DOHH2 (cell line): ENCODE measurements at regions not wholly inside any gene's neighbourhood (a gene's known extent, or its start where the extent isn't known, plus 50 kb on each side); places are given as distances from the start of the nearest gene placed in this dataset.

Source experiments
- H3F3A ChIP-seq: fragments of 200-600 bp; sonication (generic), shearing (Covaris generic); 2 replicates; pipeline ENCODE4 v1.6.0; 2016; ENCODE audit warnings: antibody characterized with exemption, mild to moderate bottlenecking; ENCODE audit not compliant: control insufficient read depth, insufficient read depth
- H3K27ac ChIP-seq: fragments of 200-600 bp; sonication (generic); 2 replicates; pipeline ENCODE4 v1.5.1; 2014; ENCODE audit warnings: low read depth, mild to moderate bottlenecking, low read length, moderate library complexity
- H3K27me3 ChIP-seq: fragments of 200-600 bp; sonication (generic); 2 replicates; pipeline ENCODE4 v1.6.1; 2014; ENCODE audit warnings: mild to moderate bottlenecking, low read length, mixed read lengths; ENCODE audit not compliant: control insufficient read depth
- H3K36me3 ChIP-seq: fragments of 200-600 bp; sonication (generic); 2 replicates; pipeline ENCODE4 v1.6.1; 2014; ENCODE audit warnings: mild to moderate bottlenecking, low read length, moderate library complexity, mixed read lengths; ENCODE audit not compliant: control insufficient read depth
- H3K4me1 ChIP-seq: fragments of 200-600 bp; sonication (generic); 2 replicates; pipeline ENCODE4 v1.6.1; 2014; ENCODE audit warnings: mild to moderate bottlenecking, low read length, mixed read lengths; ENCODE audit not compliant: control insufficient read depth
- H3K4me2 ChIP-seq: fragments of 200-600 bp; sonication (generic); 2 replicates; pipeline ENCODE4 v1.6.0; 2014; ENCODE audit warnings: mild to moderate bottlenecking, low read length, moderate library complexity
- H3K4me3 ChIP-seq: fragments of 200-600 bp; sonication (generic); 2 replicates; pipeline ENCODE4 v1.5.1; 2014; ENCODE audit warnings: mild to moderate bottlenecking, low read length, mixed read lengths
- H3K79me2 ChIP-seq: fragments of 200-600 bp; sonication (generic); 2 replicates; pipeline ENCODE4 v1.6.1; 2014; ENCODE audit warnings: mild to moderate bottlenecking, low read length, mixed read lengths; ENCODE audit not compliant: control insufficient read depth
- H3K9me2 ChIP-seq: fragments of 200-600 bp; sonication (generic); replicated peaks from 2 replicates; pipeline ENCODE4 v1.6.1; 2014; ENCODE audit warnings: mild to moderate bottlenecking, low read length, mixed read lengths; ENCODE audit not compliant: control insufficient read depth
- H3K9me3 ChIP-seq: fragments of 200-600 bp; sonication (generic); 2 replicates; pipeline ENCODE4 v1.6.1; 2014; ENCODE audit warnings: antibody characterized with exemption, low read length, mixed read lengths; ENCODE audit not compliant: control insufficient read depth, insufficient read depth
- H4K20me1 ChIP-seq: fragments of 200-600 bp; sonication (generic); 2 replicates; pipeline ENCODE4 v1.6.0; 2014; ENCODE audit warnings: low read depth, mild to moderate bottlenecking, antibody characterized with exemption, low read length, moderate library complexity; ENCODE audit not compliant: control insufficient read depth, insufficient read depth
- EZH2phosphoT487 ChIP-seq: fragments of 200-600 bp; sonication (generic); IDR thresholded peaks from 2 replicates; pipeline ENCODE4 v1.6.1; 2017; ENCODE audit warnings: borderline replicate concordance, mild to moderate bottlenecking, antibody characterized with exemption, low read length, moderate library complexity, mixed read lengths
- TF ChIP-seq, protein P1 (sequence below): fragments of 200-600 bp; sonication (generic); IDR thresholded peaks from one replicate; pipeline ENCODE4 v1.5.1; 2014; ENCODE audit warnings: antibody characterized with exemption, mild to moderate bottlenecking, low read depth, low read length; ENCODE audit not compliant: poor library complexity, severe bottlenecking

DNA sequence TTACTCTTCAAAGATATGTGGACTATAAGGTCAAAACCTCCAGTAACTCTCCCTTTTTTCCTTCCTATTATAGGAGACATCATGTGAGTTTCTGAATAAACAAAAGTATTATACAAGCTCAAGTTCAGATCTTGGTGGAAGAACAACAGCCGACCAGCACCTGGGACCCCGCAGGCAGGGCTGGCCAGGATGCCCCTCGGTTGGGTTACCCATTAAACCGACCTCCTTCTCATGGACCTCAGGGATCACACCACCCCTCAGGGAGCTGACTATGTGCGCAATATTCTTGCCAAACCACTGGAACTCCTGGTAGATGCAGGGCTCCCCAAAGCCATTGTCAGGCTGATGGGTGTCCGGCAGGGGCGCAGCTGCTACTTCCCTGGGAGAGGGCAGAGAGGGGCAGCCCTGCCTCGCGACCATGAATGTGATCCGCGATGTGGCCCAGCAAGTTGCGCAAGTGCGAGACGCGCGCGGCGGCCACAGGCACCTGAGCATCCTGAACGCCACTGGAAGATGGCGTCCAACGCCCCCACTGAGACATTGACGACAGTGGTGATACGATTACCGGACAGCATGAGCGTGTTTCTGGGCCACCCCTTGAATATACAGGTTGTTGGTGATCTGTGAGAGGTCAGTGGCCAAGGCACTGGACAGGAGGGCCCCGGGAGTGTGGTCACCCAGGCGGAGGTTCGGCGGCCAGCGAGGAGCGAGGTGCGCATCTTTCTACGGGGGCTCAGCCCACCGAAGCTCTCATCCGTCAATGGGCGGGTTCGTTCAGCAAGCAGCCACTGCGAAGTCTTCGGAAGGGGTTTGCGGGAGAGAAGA is 161.3 kb downstream of the IPMK start:
- no peaks in the 10 kb centered on the region for H3K36me3 ChIP-seq
- no peaks in the 10 kb centered on the region for H3K27me3 ChIP-seq
- H3K4me3 ChIP-seq = no peak overlapping the region
- H3K27ac ChIP-seq = no peak overlapping the region
- H3K4me2 ChIP-seq = no peak overlapping the region
- H4K20me1 ChIP-seq = no peaks in the 10 kb centered on the region
- no peaks in the 10 kb centered on the region for H3K9me3 ChIP-seq
- no peaks in the 10 kb centered on the region for H3K4me1 ChIP-seq
- no peaks in the 10 kb centered on the region for H3K79me2 ChIP-seq
- no peaks in the 10 kb centered on the region for H3K9me2 ChIP-seq
- TF ChIP-seq, protein P1, sequence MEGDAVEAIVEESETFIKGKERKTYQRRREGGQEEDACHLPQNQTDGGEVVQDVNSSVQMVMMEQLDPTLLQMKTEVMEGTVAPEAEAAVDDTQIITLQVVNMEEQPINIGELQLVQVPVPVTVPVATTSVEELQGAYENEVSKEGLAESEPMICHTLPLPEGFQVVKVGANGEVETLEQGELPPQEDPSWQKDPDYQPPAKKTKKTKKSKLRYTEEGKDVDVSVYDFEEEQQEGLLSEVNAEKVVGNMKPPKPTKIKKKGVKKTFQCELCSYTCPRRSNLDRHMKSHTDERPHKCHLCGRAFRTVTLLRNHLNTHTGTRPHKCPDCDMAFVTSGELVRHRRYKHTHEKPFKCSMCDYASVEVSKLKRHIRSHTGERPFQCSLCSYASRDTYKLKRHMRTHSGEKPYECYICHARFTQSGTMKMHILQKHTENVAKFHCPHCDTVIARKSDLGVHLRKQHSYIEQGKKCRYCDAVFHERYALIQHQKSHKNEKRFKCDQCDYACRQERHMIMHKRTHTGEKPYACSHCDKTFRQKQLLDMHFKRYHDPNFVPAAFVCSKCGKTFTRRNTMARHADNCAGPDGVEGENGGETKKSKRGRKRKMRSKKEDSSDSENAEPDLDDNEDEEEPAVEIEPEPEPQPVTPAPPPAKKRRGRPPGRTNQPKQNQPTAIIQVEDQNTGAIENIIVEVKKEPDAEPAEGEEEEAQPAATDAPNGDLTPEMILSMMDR = no peak
- H3F3A ChIP-seq = no peaks in the 10 kb centered on the region

DNA sequence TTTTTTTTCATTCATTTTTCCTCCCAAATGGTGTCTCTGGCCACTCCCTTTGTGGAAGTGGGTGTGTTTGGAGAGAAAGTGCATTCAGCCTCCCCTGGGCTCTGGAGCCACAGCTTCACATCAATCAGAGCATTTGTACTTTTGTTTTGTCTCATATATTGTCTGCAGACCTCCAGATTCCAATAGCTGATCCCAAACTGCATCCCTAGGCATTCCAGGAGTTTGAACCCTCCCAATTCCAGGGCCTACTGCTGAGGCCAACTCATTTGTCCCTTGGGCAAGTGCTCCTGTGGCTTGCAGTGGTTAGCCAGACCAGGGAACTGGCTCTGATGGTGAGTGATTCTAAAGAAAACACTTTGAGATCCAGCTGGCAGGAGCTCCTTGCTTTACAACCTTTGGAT is 163.3 kb downstream of the IPMK start:
- TF ChIP-seq, protein P1 = no peak
- TF ChIP-seq EZH2phosphoT487 = no peak
- H3K36me3 ChIP-seq = no peaks in the 10 kb centered on the region
- H3K79me2 ChIP-seq = no peaks in the 10 kb centered on the region
- H3K4me1 ChIP-seq = no peaks in the 10 kb centered on the region
- no peaks in the 10 kb centered on the region for H3K27me3 ChIP-seq
- no peaks in the 10 kb centered on the region for H3K9me3 ChIP-seq
- no peak overlapping the region for H3K27ac ChIP-seq
- H3K4me2 ChIP-seq = no peak overlapping the region
- H3K9me2 ChIP-seq = no peaks in the 10 kb centered on the region
- H4K20me1 ChIP-seq = no peaks in the 10 kb centered on the region
- no peak overlapping the region for H3K4me3 ChIP-seq
- no peaks in the 10 kb centered on the region for H3F3A ChIP-seq

DNA sequence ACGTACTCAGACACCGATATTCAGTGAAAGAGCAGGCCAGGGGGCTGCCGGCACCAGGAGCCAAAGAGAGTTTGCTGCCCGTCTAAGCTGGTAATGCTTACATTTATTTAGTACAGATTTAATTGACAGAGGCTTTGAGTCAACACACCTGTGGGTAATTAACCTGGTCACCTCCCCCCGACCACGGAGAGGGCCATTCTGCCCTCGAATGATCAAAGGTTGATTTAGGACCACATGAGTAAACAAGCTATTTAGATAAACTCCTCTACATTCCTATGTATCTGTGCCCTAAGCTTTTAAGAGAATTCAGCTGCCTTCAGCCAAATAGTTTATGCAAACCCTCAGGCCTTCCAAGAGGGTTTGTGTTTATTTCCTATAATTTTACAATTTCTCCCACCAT is 164.8 kb downstream of the IPMK start:
- H3K4me3 ChIP-seq = no peak overlapping the region
- H3K4me2 ChIP-seq = no peak overlapping the region
- no peaks in the 10 kb centered on the region for H3K27me3 ChIP-seq
- no peaks in the 10 kb centered on the region for H3K36me3 ChIP-seq
- H3K4me1 ChIP-seq = no peaks in the 10 kb centered on the region
- H4K20me1 ChIP-seq = no peaks in the 10 kb centered on the region
- TF ChIP-seq, protein P1 = no peak
- no peak for TF ChIP-seq EZH2phosphoT487
- no peaks in the 10 kb centered on the region for H3K9me2 ChIP-seq
- no peaks in the 10 kb centered on the region for H3F3A ChIP-seq
- H3K9me3 ChIP-seq = no peaks in the 10 kb centered on the region
- H3K27ac ChIP-seq = no peak overlapping the region
- H3K79me2 ChIP-seq = no peaks in the 10 kb centered on the region
